Sciatic nerve (tissue), 2 donors: ENCODE measurements at regions not wholly inside any gene's neighbourhood (a gene's known extent, or its start where the extent isn't known, plus 50 kb on each side); places are given as distances from the start of the nearest gene placed in this dataset.

Experiments used
- ATAC-seq: fragments of 200-7000 bp; cut with Tn5 transposase; one replicate; pipeline ENCODE4 v1.9.1; 2020; ENCODE audit warnings: mild to moderate bottlenecking, moderate library complexity
- DNase-seq: peaks from one replicate; pipeline ENCODE4 v3.0.0-alpha.2; 2020; ENCODE audit warnings: low spot score
- intact Hi-C: fragments of 100-400 bp; cut with DNase I; formaldehyde crosslinking; loops from one replicate; pipeline ENCODE4 v1.14.2; 2022
- donor health status: DM: no; HTN: no; CAD: no.
- donor health status: DM: no; HTN: no; CAD: no.

DNA sequence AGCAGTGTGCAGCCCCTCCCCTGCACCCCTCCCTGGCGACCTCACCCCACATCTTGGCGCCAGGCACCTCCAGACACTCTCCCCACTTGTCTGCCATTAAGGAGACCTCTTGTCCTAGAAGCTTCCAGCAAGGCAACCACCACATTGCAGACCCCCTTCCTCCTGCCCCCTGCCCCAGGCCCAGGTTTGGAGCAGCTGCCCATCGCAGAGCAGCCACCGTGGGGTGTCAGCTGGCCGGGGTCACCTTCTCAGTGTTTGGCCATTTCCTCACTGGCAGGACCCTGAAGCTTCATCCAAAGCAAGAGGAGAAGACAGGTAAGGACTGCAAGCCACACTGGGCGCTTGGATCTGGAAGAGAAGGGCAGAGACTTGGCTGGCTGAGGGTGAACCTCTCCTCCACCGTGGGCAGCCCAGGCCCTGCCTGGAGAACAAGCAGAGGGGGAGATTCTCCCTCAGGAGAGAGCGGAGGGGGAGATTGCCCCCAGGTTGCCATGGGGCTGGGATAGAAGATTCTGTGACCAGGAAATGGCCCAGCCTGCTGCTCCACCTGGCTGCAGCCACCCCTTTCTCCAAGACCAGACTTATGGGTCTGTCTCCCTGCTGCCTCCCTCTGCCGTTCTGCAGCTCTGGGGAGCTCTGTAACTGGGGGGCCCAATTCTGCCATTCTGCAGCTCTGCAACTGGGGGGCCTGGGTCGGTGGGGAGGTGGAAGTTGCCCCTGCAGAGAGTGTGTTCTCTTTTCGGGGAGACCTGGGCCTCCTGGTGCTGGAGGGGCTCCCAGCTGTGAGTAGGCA is 72.9 kb upstream of the C14orf180 start:
- ATAC-seq = no peak
- intact Hi-C loops = no loop called here
- no peak for DNase-seq

DNA sequence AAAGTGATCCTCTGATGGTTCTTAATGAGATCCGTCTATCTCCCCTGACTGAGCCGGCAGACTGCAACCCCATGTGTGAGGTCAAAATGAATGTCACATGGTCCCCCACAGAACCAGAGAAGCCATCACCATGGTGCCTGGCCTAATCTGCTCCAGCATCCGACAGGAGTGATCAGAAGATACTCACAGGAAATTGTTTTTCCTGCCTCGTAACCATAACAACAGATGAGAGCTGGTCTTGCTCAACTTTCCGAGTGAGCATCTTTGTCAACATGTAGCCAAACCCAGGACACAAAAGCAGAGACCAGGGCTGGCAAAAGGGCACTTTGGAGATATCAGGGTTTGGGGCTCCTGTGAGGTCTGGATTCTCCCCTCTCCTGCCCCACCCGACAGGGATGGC is 72.1 kb upstream of the C14orf180 start:
- intact Hi-C loops = no loop called here
- ATAC-seq (no peak), DNase-seq (no peak)

DNA sequence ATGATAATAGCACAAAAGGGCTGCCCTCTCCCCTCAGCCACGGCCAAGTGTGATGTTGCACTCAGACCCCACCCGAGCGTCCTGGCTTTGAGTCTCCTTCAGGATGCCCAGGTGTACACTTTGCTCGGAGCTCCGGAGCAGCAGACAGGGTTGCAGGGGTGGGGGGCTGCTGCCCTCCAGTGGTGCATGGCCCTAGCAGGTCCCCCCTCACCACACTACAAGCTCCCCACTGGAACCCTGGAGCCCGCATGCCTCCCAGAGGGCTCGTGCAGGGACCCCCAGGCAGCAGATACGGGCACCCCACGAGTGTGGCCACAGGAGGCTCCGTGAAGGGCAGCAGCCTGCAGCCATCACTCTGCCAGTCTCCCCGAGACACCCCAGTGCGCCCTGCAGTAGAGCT is 69.9 kb upstream of the C14orf180 start:
- ATAC-seq (no peak), DNase-seq (no peak)
- intact Hi-C loops = no loop called here

DNA sequence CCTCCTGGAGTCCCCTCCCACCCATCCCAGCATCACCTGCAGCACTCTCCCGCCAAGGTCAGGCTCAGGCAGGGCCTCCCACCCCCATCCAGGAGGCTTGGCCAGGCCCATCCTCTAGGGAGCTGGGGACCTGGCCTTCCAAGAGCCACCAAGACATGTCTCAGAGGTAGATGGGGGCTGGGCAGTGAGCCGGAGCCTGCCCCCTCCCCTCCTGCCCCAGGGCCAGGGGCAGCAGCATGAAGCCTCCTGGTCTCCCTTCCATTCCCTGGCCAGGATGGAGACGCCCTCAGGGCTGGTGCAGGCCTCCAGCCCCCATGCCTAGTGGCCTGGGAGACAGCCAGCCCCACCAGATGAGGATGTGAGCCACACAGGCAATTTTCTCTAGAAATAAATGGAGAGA is 69.3 kb upstream of the C14orf180 start:
- DNase-seq = no peak
- intact Hi-C loops = no loop called here
- no peak for ATAC-seq

DNA sequence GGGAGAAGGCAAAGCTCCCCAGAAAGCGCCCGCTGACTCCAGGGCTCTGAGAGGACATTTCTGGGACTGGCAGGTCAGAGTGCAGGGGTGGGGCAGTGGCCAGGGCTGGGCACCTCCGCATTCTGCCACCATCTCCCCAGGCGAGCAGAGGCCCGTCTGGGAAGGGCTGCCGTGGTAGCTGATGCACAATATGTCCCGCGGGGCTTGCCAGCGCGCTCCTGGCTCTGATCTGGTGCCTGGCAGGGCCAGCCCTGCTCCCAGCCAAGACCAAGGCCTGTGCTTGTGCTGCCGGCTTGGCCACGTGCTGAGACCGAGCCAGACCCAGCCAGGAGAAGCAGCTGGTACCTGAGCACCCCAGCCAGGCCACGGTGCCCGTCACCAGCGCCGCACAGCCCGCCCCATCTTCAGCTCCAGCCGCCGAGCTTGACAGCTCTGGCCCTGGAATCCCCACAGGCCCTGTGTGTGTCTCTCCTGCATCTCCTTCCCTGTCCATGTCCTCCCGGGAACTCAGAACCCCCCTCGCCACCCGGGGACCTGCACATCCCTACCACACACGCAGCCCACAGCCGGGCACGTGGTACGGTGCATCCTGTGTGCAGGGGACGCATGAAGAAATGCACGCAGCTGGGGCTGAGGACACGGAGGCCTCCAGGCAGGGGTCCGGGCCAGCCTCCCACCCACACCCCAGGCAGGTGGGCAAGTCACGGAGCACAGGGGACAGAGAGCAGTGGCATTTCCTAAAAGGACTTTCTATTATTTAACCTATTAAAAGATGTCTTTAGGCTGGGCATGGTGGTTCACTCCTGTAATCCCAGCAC is 68.6 kb upstream of the C14orf180 start:
- no peak for DNase-seq
- intact Hi-C loops = no loop called here
- no peak for ATAC-seq

GRCh38 chr14:104512061-104512460 is 67.5 kb upstream of the C14orf180 start:
- ATAC-seq = no peak
- no peak for DNase-seq
- intact Hi-C loops = no loop called here

GRCh38 chr14:104512771-104513640 is 66.6 kb upstream of the C14orf180 start:
- DNase-seq (no peak), ATAC-seq (no peak)
- intact Hi-C loops = no loop called here

DNA sequence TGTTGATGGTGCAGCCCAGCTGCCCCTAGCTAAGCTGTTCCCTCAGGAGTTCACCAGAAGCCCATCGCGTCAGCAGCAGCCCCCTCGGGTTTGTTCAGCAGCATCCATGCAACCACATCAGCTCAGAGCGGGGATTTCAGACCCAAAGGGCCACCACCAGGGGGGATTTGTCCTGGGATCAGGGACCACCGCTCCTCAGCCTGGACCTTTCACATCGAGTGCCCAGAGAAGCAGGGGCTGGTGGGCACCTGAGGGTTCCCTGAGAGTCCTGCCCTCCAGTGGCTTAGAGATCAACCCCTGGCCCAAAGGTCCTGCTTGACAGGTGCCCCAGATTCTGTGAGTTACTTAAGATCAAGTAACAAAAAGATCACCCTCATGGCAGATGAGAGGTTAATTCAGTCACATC is 65.9 kb upstream of the C14orf180 start:
- ATAC-seq (no peak), DNase-seq (no peak)
- intact Hi-C loops = no loop called here

- no peak for ATAC-seq
- intact Hi-C loops = no loop called here
- no peak for DNase-seq
Measured at GRCh38 chr14:104514156-104514848, 65.3 kb upstream of the C14orf180 start.

GRCh38 chr14:104515059-104515810 is 64.3 kb upstream of the C14orf180 start:
- intact Hi-C loops = no loop called here
- DNase-seq (no peak), ATAC-seq (no peak)

DNA sequence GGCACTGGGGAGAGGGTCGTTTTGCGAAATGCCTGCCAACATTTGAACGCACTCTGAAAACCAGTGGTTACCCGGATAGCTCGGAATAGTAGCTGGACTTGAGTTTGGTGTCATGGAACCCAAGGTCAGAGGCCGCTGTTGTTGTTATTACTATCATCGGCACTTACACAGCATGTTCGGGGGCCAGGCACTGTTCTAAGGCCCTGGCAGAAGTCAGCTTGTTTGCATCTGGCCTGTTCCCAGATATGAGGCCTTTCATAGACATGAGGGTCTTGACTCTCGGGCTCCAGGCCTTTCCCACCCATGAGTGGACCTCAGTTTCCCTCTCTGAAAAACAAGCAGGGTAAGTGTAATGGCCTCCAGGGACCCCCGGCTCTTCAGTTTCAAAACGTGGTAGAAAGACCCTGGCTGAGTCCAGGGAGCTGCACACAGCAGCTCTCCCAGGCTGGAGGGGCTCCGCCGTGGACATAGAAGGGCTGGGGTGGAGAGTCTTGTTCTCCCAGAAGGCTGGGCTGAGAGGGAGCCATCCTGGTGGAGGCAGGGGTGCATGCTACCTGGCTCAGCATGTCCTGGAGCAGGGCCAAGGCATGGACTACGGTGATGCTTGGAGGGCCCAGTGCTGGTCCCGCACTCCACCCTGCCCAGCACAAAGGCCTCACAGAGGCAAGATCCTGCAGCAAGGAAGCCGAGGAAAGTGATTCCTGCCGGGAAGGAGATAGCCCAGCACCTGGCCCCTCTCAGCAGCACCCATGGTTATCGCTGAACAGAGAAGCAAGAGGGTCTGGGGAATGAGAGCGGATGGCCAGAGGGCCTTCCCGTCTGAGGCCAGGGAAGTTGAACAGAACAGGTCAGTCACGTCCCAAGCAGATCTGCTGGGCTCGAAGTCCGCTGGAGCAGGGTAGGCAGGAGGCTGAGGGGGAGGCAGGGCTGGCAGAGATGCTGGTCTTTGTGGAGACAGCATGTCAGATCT is 63.5 kb upstream of the C14orf180 start:
- intact Hi-C loops = no loop called here
- DNase-seq (no peak), ATAC-seq (no peak)

DNA sequence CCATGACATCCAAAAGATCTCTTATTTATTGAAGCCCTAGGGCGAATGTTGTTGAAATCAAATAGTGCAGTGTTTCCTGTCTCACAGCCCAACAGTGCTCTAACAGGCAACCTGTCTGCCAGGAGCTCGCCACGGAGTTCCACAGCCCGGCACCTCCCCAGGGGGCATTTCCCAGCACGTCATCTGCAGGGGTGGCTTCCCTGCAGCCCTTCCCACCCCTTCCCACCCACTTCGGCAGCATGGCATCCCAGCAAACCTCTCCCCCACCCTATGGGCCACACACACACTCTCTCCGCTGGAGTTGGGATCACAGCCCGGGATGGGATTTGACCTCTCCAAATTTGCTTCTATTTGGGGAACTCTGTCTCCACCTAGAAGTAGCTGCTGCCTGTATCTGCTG is 62.7 kb upstream of the C14orf180 start:
- intact Hi-C loops = no loop called here
- DNase-seq (no peak), ATAC-seq (no peak)

DNA sequence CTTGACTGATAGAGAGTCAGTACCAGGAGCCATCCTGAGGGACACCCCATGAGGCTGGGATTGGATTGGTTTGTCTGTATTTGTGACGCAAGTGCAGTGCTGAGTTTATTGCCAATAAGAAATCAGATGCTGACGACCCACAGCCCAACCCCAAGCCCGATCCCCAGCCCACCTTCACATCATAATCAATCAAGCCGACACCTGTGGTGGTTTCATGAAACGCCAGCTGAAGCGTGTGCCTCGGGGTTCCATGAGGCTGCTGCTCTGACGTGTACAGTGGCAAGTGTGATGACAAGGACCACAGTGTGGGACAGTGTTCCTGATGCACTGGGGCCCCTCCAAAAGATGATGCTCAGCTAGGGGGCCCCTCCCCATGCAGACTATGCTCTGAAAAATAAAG is 62.1 kb upstream of the C14orf180 start:
- intact Hi-C loops = no loop called here
- ATAC-seq = no peak
- no peak for DNase-seq

- DNase-seq = no peak
- no peak for ATAC-seq
- intact Hi-C loops = no loop called here
Measured at GRCh38 chr14:104517867-104518266, 61.7 kb upstream of the C14orf180 start.

- DNase-seq = no peak
- intact Hi-C loops = no loop called here
- no peak for ATAC-seq
Measured at GRCh38 chr14:104518659-104519350, 60.8 kb upstream of the C14orf180 start.

- intact Hi-C loops = no loop called here
- DNase-seq = peak; percentile 40
- no peak for ATAC-seq
Measured at GRCh38 chr14:104519721-104520120, 59.8 kb upstream of the C14orf180 start.
